PC-9 (cell line): ENCODE measurements at regions not wholly inside any gene's neighbourhood (a gene's known extent, or its start where the extent isn't known, plus 50 kb on each side); places are given as distances from the start of the nearest gene placed in this dataset.

ENCODE experiments used
- BruUV-seq: library from RNA; stranded (reverse); fragments of 400-500 nt; replicated peaks from 2 replicates; lab custom pipeline; 2021; lab: Mats Ljungman, UMichigan
- CTCF ChIA-PET: fragments of 300-600 bp; sonication (Branson Sonifier 250); formaldehyde crosslinking; loops from one replicate; lab custom pipeline; 2022; ENCODE audit warnings: antibody characterized with exemption; lab: Charles Lee
- POLR2A ChIA-PET: fragments of 300-600 bp; sonication (Branson Sonifier 250); formaldehyde crosslinking; loops from one replicate; lab custom pipeline; 2022; ENCODE audit warnings: antibody characterized with exemption; ENCODE audit not compliant: unreplicated experiment; lab: Charles Lee
- DNase-seq, 2 experiments: peaks; one replicate each; pipeline versions ENCODE4 v3.0.0 to v3.0.0-alpha.2; 2015 to 2022; ENCODE audit warnings: mixed read lengths in 1 of 2
- H2AFZ ChIP-seq: fragments of 200-600 bp; sonication (generic); 2 replicates; pipeline ENCODE4 v1.8.1; 2017; ENCODE audit warnings: antibody characterized with exemption
- H3F3A ChIP-seq: fragments of 200-600 bp; sonication (generic); 2 replicates; pipeline ENCODE4 v1.8.1; 2017; ENCODE audit warnings: antibody characterized with exemption, mild to moderate bottlenecking, low read depth; ENCODE audit not compliant: insufficient read depth
- H3K27ac ChIP-seq: fragments of 200-600 bp; sonication (generic); 2 replicates; pipeline ENCODE4 v1.6.1; 2016; ENCODE audit warnings: mixed run types
- H3K27me3 ChIP-seq: fragments of 200-600 bp; sonication (generic); 2 replicates; pipeline ENCODE4 v1.6.1; 2016; ENCODE audit warnings: low read depth, mixed run types; ENCODE audit not compliant: insufficient read depth
- H3K36me3 ChIP-seq: fragments of 200-600 bp; sonication (generic); 2 replicates; pipeline ENCODE4 v1.6.1; 2016; ENCODE audit warnings: low read depth, mixed run types
- H3K4me1 ChIP-seq: fragments of 200-600 bp; sonication (generic); replicated peaks from 2 replicates; pipeline ENCODE4 v1.6.1; 2016; ENCODE audit warnings: mixed run types; ENCODE audit not compliant: insufficient read depth
- H3K4me2 ChIP-seq: fragments of 200-600 bp; sonication (generic); 2 replicates; pipeline ENCODE4 v1.6.1; 2017; ENCODE audit warnings: mixed run types
- H3K4me3 ChIP-seq: fragments of 200-600 bp; sonication (generic); 2 replicates; pipeline ENCODE4 v1.6.1; 2016; ENCODE audit warnings: mixed run types
- H3K79me2 ChIP-seq: fragments of 200-600 bp; sonication (generic); 2 replicates; pipeline ENCODE4 v1.6.1; 2017; ENCODE audit warnings: low read depth, mixed run types
- H3K9me2 ChIP-seq: fragments of 200-600 bp; sonication (generic); 2 replicates; pipeline ENCODE4 v1.8.1; 2017; ENCODE audit warnings: mild to moderate bottlenecking; ENCODE audit not compliant: insufficient read depth
- H3K9me3 ChIP-seq: fragments of 200-600 bp; sonication (generic); 2 replicates; pipeline ENCODE4 v1.8.1; 2016; ENCODE audit warnings: low read depth; ENCODE audit not compliant: insufficient read depth
- H4K20me1 ChIP-seq: fragments of 200-600 bp; sonication (generic); 2 replicates; pipeline ENCODE4 v1.8.1; 2017; ENCODE audit not compliant: insufficient read depth
- CTCF ChIP-seq: fragments of 200-600 bp; sonication (generic); conservative IDR thresholded peaks from 2 replicates; pipeline ENCODE4 v1.6.1; 2017; ENCODE audit warnings: mixed run types, antibody characterized with exemption, mild to moderate bottlenecking, moderate library complexity
- EZH2 ChIP-seq: fragments of 200-600 bp; sonication (generic); IDR thresholded peaks from 2 replicates; pipeline ENCODE4 v1.8.0; 2017; ENCODE audit warnings: antibody characterized with exemption, low read depth
- intact Hi-C: fragments of 100-400 bp; cut with micrococcal nuclease; formaldehyde crosslinking; loops from one replicate; pipeline ENCODE4 v1.10.0; 2022; ENCODE audit not compliant: unreplicated experiment

- TF ChIP-seq CTCF = no peak
- TF ChIP-seq EZH2 = no peak
- no peaks in the 10 kb centered on the region for H3K9me2 ChIP-seq
- POLR2A ChIA-PET = no interaction called here
- H3K79me2 ChIP-seq = no peaks in the 10 kb centered on the region
- H3K36me3 ChIP-seq = no peaks in the 10 kb centered on the region
- H3K27me3 ChIP-seq = no peaks in the 10 kb centered on the region
- H2AFZ ChIP-seq = no peak overlapping the region
- H4K20me1 ChIP-seq = no peaks in the 10 kb centered on the region
- no peaks in the 10 kb centered on the region for H3F3A ChIP-seq
- CTCF ChIA-PET = no interaction called here
- no TSS peak for BruUV-seq
- intact Hi-C loops = no loop called here
- no peaks in the 10 kb centered on the region for H3K4me1 ChIP-seq
- H3K4me3 ChIP-seq = no peak overlapping the region
- no peak overlapping the region for H3K4me2 ChIP-seq
- H3K27ac ChIP-seq = no peak overlapping the region
- no peak for DNase-seq
- no peaks in the 10 kb centered on the region for H3K9me3 ChIP-seq
Measured at GRCh38 chr6:155980014-155980767, 524.6 kb upstream of the NOX3 start.

DNA sequence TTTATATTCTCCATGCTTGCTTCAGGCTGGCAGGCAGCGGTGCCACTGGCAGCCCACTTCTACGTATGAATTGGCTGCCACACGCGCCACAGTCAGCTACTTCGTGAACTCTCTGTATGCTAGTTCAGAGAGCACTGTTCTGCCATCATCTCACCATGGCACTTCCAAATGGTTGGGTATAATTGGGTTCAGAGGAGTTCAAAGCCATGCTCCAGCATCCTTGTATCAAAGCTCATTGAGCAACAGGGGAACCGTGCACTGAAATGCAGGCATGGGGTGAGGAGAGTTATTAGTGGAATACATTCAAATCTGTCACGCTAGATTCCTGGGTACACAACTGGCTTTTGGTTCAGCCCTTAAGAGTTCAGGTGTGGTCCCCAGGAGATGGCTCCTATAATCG lies 519.9 kb upstream of the NOX3 start:
- no peaks in the 10 kb centered on the region for H3K27me3 ChIP-seq
- no peak overlapping the region for H3K27ac ChIP-seq
- no peak overlapping the region for H3K4me2 ChIP-seq
- TF ChIP-seq CTCF (no peak), EZH2 (no peak)
- H4K20me1 ChIP-seq = no peaks in the 10 kb centered on the region
- H3K4me3 ChIP-seq = no peak overlapping the region
- no peaks in the 10 kb centered on the region for H3K79me2 ChIP-seq
- no peaks in the 10 kb centered on the region for H3F3A ChIP-seq
- H3K9me3 ChIP-seq = no peaks in the 10 kb centered on the region
- H3K4me1 ChIP-seq = no peaks in the 10 kb centered on the region
- DNase-seq = no peak
- POLR2A ChIA-PET = no interaction called here
- no TSS peak for BruUV-seq
- CTCF ChIA-PET = interaction anchor here (0.7 kb wide), 1 partner anchor 41 kb away, joined by 3 read pairs; no protein-coding TSS in a partner anchor
- no peaks in the 10 kb centered on the region for H3K9me2 ChIP-seq
- no peak overlapping the region for H2AFZ ChIP-seq
- intact Hi-C loops = no loop called here
- H3K36me3 ChIP-seq = no peaks in the 10 kb centered on the region

GRCh38 chr6:155974811-155975323 lies 519.2 kb upstream of the NOX3 start:
- CTCF ChIA-PET = no interaction called here
- no peaks in the 10 kb centered on the region for H3K79me2 ChIP-seq
- no peak for DNase-seq

More at GRCh38 chr6:155974811-155975323, 519.2 kb upstream of the NOX3 start:
- Histone ChIP-seq H2AFZ (no peak overlapping the region), H3F3A (no peaks in the 10 kb centered on the region), H3K36me3 (no peaks in the 10 kb centered on the region), H3K4me1 (no peaks in the 10 kb centered on the region), H4K20me1 (no peaks in the 10 kb centered on the region), H3K27ac (no peak overlapping the region), H3K4me2 (no peak overlapping the region), H3K9me3 (no peaks in the 10 kb centered on the region), H3K4me3 (no peak overlapping the region), H3K9me2 (no peaks in the 10 kb centered on the region), H3K27me3 (no peaks in the 10 kb centered on the region)
- intact Hi-C loops = no loop called here
- no TSS peak for BruUV-seq
- POLR2A ChIA-PET = no interaction called here
- TF ChIP-seq EZH2 = no peak
- no peak for TF ChIP-seq CTCF
